COR-L47 (cell line): ENCODE measurements at regions not wholly inside any gene's neighbourhood (a gene's known extent, or its start where the extent isn't known, plus 50 kb on each side); places are given as distances from the start of the nearest gene placed in this dataset.
"Not testable (repeated sequence)": the region's sequence is repeated elsewhere in the genome, so short reads cannot be mapped to it uniquely, and the experiment has no call there.

Experiments used
- DNase-seq: peaks from one replicate; lab custom pipeline; 2025; lab: John Stamatoyannopoulos, UW

DNA sequence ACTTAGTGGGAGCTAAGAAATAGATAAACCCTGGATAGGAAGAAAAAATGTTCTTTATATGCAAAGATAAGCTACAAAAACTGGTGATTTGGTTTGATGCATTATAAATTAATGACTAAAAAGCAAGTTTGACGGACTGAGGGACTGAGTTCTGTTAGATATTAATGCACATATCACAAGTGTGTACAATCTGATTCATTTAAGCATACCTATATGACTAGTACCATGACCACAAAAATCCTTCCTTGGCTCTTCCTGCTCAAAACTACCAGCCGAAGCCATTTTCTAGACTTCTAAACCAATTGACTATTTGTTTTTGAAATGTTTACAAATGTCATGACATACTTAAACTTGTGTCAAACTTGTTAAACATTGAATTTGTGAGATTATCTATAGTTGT is 374.5 kb upstream of the MON1B start:
- DNase-seq, result no peak

GRCh38 chr16:76818606-76819181 is 372.3 kb upstream of the MON1B start:
- DNase-seq, result no peak

GRCh38 chr16:76819226-76819916 is 371.6 kb upstream of the MON1B start:
- DNase-seq, result no peak

- DNase-seq, result no peak
Measured at GRCh38 chr16:76824221-76824620, 366.8 kb upstream of the MON1B start.

DNA sequence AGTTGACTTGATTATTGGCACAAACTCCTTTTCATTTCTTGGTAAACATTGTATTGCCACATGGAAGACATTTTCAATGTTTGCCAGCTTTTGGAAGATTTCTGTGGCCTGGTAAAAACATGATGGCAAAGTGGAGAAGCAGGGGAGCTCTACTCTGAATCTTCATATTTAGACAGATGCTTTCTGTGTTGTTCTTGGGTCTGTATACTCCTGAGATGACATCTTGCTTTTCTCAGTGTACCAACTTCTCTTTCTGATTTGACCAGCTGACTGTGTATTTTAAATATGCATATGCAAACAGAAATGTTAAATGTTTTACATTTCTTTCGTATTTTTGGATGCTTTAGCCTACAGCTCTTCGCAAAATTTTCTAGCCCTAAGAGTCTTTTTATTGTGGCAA is 366.2 kb upstream of the MON1B start:
- DNase-seq, result no peak

DNA sequence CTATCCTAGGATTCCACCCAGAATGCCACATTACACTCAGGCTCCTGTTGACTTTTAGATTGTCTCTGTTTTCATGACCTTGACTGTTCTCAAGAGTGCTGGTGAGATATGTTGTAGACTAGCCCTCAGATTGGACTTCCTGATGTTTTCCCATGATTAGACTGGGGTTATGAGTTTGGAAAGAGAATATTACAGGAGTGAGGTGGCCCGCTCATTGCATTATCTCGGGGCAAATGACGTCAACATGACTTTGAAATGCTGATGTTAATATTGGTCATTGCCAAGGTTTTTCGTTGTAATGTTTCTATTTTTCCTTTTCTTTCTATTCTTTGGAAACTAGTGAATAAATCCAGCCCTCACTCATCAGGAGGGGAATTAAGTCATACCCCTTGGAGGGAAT is 355.7 kb upstream of the MON1B start:
- no peak for DNase-seq

DNA sequence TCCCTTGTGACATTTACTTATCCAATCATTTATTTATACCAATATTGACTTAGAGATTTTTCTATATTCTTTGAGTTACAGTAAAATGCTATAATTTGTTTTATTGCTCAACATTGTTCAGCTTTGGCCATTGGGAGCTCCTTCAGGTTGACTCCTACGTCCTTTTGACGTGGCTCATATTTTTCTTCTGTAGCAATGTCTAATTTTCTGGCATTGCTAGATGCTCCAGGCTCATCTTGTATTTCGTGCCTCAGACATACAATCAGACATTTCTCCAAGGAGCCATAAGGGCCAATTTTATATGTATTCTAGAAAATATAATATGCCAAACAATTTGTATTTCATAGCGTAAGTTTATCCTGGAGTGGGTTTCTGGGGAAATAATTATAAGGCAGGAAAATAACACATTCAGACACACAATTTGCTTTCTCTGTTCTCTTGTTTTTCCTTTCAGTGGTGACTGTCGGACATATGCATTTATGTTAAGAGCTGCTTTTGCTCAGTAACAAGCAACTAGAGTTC is 355.1 kb upstream of the MON1B start:
- no peak for DNase-seq

DNA sequence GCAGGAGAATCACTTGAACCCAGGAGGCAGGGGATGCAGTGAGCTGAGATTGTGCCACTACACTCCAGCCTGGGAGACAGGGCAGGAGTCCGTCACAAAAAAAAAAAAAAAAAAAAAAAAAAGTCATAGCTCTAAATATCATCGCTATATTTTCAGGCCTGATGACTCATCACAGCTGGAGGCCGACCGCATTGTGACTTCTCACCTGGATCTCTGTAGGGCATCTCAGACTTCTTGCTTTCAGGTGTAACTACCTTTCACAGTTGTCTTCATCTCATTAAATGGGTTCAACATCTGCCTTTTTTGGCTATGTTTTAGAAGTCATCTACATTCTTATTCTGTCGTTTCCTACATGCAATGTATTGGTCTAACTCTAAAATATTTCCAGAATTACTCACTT is 353.1 kb upstream of the MON1B start:
- no peak for DNase-seq

DNA sequence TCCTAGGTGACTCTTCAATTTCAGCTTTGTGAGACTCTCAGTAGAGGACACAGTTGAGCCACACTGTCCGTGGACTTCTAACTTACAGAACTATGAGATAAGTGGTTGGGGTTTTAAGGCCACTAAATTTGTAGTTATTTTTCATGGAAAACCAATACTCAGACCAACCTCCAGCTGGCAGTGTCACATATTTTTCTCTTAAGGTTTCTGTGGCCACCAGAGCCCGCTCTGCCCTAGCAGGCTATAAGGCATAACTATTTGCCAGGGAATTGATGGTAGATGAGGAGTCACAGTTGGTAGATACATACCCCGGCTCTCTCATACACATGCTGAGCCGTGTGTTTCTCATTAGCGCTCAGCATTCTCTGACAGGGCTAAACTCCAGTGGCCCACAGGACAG is 336.8 kb upstream of the MON1B start:
- DNase-seq, result peak; percentile 31

DNA sequence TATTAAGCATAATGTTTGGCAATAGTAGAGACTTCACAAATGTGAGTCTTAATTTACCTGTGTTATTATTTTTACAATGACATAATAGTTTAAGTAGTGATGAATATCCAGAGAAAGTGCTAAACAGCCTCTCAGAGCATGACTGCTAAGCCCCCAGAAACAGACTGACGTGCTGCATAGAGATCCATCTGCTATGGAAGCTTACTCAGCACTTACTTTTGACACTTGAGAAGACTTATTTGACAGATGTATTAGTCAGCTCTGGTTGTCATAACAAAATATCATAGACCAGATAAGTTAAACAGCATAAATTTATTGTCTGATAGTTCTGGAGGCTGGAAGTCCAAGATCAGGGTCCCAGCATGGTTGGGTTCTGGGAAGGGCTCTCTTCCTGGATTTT is 334.9 kb upstream of the MON1B start:
- DNase-seq, result no peak

DNA sequence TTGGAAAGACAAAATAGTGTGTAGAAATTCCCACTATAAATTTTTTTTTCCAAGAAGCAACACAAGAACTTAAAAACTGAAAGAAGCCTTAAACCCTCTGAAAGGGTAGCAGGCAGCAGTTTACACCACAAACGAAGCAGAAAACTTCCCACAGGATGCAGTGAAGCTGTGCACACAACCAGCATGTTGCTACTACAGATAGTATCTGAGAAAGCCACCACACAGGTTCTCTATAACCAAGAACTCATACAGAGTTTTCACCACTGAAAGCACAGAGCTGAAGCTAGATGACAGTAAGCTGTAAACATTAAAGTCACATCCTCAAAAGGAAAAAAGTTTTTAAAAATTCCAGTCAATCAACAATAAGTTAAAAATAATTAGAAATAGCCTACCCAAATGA is 333.6 kb upstream of the MON1B start:
- DNase-seq, result no peak

- DNase-seq, result no peak
Measured at GRCh38 chr16:76862901-76863300, 328.1 kb upstream of the MON1B start.

- no peak for DNase-seq
Measured at GRCh38 chr16:76866994-76867393, 324.0 kb upstream of the MON1B start.

GRCh38 chr16:76875898-76876297 is 315.1 kb upstream of the MON1B start:
- no peak for DNase-seq

DNA sequence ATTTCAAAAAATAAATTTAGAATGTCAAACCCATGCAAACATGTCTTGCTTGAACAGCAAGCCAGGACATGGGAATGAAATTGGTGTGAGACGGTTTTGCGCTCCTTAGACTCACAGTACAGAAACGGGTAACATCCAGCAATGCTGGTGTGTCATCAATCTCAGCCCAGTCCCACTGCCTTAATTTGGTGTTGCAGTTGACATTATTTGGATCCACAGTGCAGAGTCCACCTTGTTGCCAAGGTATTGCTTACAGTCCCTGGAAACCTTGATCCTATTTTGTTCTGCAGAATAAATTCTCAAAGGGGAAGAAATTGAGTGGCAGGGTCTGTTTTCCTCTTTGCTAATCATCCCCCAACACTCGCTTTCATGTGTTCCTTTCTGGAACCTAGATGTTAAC is 311.6 kb upstream of the MON1B start:
- DNase-seq, result no peak

- DNase-seq, result not testable (repeated sequence)
Measured at GRCh38 chr16:76880523-76880922, 310.5 kb upstream of the MON1B start.

- DNase-seq, result no peak
Measured at GRCh38 chr16:76882105-76882504, 308.9 kb upstream of the MON1B start.

DNA sequence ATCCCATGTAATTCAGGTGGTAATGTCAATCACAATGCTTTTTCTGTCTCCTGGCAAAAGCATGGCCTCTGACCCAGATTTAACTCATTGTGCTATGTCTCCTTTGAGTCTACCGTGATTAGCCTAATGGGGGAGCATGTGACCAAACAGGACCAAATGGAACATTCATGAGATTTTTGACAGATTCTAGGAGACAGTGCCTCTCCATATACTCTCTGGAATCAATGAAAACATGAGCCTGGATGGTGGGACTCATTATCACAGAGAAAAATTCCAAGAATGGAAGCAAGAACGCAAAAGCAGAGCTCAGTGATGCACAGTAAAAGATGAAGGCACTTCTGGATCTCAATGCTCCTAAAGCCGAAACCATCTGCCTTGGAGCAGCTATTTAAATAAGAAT is 307.9 kb upstream of the MON1B start:
- DNase-seq, result no peak

DNA sequence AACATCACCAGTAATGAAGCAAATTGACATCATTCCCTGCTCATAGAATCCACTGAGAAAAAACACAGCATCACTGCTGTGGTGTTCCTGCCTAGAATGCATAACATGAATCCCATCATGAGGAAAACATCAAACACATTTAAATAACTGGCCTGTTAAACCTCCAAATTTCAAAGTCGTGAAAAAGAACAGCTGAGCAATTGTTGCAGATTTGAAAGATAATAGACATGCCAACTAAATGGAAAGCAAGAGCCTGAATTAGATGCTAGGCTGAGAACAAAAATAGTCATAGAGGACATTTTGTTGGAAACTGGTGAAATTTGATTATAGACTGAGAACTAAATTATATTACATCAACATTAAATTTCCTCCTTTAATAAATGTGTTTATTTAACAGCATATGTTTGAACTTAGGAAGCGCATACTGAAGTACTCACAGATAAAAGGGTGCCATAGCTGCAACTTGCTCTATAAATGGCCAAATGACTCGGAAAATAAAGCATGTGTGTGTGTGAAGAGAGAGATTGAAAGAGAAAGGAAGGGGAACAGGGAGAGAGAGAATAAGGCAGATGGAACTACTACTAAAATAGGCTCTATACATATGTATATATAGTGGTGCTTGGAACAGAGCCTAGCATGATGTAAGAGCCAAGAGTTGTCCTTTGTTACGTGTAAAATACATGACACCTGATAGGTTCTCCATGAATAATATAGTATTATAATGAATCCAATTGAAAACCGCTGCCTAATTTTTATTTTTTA is 305.0 kb upstream of the MON1B start:
- no peak for DNase-seq

DNA sequence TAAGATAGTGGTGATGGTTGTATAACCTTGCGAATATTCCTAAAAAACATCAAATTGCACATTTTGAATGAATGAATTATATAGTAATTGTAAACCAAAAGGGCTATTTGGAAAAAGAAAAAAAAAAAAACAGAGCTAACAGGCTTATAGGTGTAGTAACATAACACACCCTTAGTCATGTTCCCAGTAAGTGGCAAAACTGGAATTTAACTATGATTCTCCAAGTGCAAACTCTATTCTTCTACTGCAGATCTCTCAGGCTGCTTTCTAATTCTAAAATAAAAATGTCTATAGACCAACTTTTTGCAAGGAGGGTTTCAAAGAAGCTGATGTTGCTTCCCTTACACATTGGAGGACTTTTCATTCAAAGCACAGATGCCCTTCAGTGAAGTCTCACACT is 293.2 kb upstream of the MON1B start:
- no peak for DNase-seq

GRCh38 chr16:76899767-76900166 is 291.2 kb upstream of the MON1B start:
- no peak for DNase-seq

DNA sequence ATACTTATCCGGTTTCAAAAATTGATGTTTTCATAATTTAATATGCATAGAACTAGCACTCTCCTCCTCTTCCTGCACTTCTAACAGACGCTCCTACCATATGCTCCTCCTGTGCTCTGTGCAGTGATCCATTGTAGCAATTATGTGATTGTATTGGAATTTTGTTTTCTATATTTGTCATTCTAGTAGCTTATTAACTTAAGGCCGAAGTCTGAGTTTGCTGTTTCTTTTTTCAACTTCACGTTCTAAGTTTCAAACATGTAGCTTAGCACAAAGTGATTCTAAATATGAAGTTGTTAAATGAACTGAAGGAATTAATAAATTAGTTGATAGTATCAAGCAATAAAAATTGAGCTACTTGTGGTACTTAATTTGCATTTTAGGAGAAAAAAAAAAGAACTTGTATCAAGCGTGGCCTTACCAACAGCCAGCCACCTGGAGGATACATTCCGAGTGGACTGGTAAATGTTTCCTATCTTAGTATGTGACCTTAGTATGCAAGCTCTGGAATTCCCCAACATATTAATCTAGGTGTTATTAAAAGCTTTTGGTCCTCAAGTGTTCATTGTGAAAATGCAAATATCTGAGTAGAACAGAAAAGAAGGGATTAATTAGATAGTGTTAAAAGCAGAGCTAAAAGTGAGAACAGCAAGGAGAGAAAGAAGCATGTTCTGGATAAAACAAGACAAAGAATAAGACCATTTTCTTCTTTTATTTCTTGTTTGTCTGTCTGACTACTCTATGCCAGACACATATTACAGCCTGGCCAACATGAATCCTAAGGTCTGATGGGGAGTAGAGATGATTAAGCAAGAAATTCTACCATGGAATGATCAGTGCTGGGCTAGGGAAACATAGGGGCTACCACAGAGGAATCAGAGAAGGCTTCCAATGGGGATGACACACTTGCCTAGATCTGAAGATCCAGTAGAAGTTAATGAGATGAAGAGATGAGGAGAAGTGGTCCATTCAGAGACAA is 290.4 kb upstream of the MON1B start:
- no peak for DNase-seq
